OCI-LY1 (cell line): ENCODE measurements at regions not wholly inside any gene's neighbourhood (a gene's known extent, or its start where the extent isn't known, plus 50 kb on each side); places are given as distances from the start of the nearest gene placed in this dataset.

Experiments used
- H2AFZ ChIP-seq: fragments of 200-600 bp; sonication (generic), shearing (Covaris generic); 2 replicates; pipeline ENCODE4 v1.6.0; 2014; ENCODE audit warnings: antibody characterized with exemption, mild to moderate bottlenecking, low read length
- H3F3A ChIP-seq: fragments of 200-600 bp; sonication (generic), shearing (Covaris generic); 2 replicates; pipeline ENCODE4 v1.6.0; 2014; ENCODE audit warnings: mild to moderate bottlenecking, antibody characterized with exemption, low read length, moderate library complexity; ENCODE audit not compliant: insufficient read depth
- H3K27ac ChIP-seq: fragments of 200-600 bp; sonication (generic); 2 replicates; pipeline ENCODE4 v1.5.1; 2014; ENCODE audit warnings: low read length, mixed run types, mild to moderate bottlenecking, low read depth; ENCODE audit not compliant: poor library complexity, severe bottlenecking
- H3K27me3 ChIP-seq: fragments of 200-600 bp; sonication (generic); 2 replicates; pipeline ENCODE4 v1.6.0; 2014; ENCODE audit warnings: antibody characterized with exemption, mild to moderate bottlenecking, low read length, moderate library complexity; ENCODE audit not compliant: insufficient read depth
- H3K36me3 ChIP-seq: fragments of 200-600 bp; sonication (generic); 2 replicates; pipeline ENCODE4 v1.6.1; 2014; ENCODE audit warnings: mild to moderate bottlenecking, antibody characterized with exemption, low read length, moderate library complexity, mixed read lengths; ENCODE audit not compliant: insufficient read depth
- H3K4me1 ChIP-seq: fragments of 200-600 bp; sonication (generic); 2 replicates; pipeline ENCODE4 v1.5.1; 2014; ENCODE audit warnings: mild to moderate bottlenecking, low read length, moderate library complexity; ENCODE audit not compliant: insufficient read depth, severe bottlenecking
- H3K4me2 ChIP-seq: fragments of 200-600 bp; sonication (generic), shearing (Covaris generic); 2 replicates; pipeline ENCODE4 v1.6.1; 2014; ENCODE audit warnings: low read length
- H3K4me3 ChIP-seq: fragments of 200-600 bp; sonication (generic); 2 replicates; pipeline ENCODE4 v1.5.1; 2014; ENCODE audit warnings: low read length, low read depth, mild to moderate bottlenecking, mixed read lengths; ENCODE audit not compliant: poor library complexity, severe bottlenecking
- H3K79me2 ChIP-seq: fragments of 200-600 bp; shearing (Covaris generic); 2 replicates; pipeline ENCODE4 v1.6.1; 2016; ENCODE audit warnings: mixed run types, low read length, mixed read lengths; ENCODE audit not compliant: insufficient read depth
- H3K9ac ChIP-seq: fragments of 200-600 bp; sonication (generic), shearing (Covaris generic); 2 replicates; pipeline ENCODE4 v1.6.1; 2014; ENCODE audit warnings: mild to moderate bottlenecking, low read length, mixed read lengths
- H3K9me2 ChIP-seq: fragments of 200-600 bp; sonication (generic), shearing (Covaris generic); 2 replicates; pipeline ENCODE4 v1.6.1; 2014; ENCODE audit warnings: low read depth, mild to moderate bottlenecking, low read length, mixed read lengths
- H3K9me3 ChIP-seq: fragments of 200-600 bp; shearing (Covaris generic); 2 replicates; pipeline ENCODE4 v1.6.1; 2014; ENCODE audit warnings: low read length, mixed read lengths
- H4K20me1 ChIP-seq: fragments of 200-600 bp; sonication (generic), shearing (Covaris generic); 2 replicates; pipeline ENCODE4 v1.6.0; 2016; ENCODE audit warnings: mild to moderate bottlenecking, low read length; ENCODE audit not compliant: insufficient read depth
- CTCF ChIP-seq: fragments of 200-600 bp; sonication (generic), shearing (Covaris generic); IDR thresholded peaks from 2 replicates; pipeline ENCODE4 v1.5.1; 2017; ENCODE audit warnings: mild to moderate bottlenecking, antibody characterized with exemption, low read length, moderate library complexity, mixed read lengths
- EZH2 ChIP-seq: fragments of 200-600 bp; sonication (generic), shearing (Covaris generic); IDR thresholded peaks from 2 replicates; pipeline ENCODE4 v1.8.0; 2017; ENCODE audit warnings: borderline replicate concordance, mixed run types, mild to moderate bottlenecking, antibody characterized with exemption, low read length, moderate library complexity, mixed read lengths

GRCh38 chr13:55190996-55191395 is 1949.7 kb upstream of the PRR20A start:
- H3K9me2 ChIP-seq: no peaks in the 10 kb centered on the region
- no peaks in the 10 kb centered on the region for H3K4me1 ChIP-seq
- no peaks in the 10 kb centered on the region for H4K20me1 ChIP-seq
- TF ChIP-seq CTCF: no peak
- TF ChIP-seq EZH2: no peak
- no peak overlapping the region for H3K4me2 ChIP-seq
- H3K27ac ChIP-seq: no peak overlapping the region
- H3F3A ChIP-seq: no peaks in the 10 kb centered on the region
- H3K9ac ChIP-seq: no peak overlapping the region
- H3K27me3 ChIP-seq: no peaks in the 10 kb centered on the region
- H2AFZ ChIP-seq: no peak overlapping the region
- H3K79me2 ChIP-seq: no peaks in the 10 kb centered on the region
- no peak overlapping the region for H3K4me3 ChIP-seq
- no peaks in the 10 kb centered on the region for H3K9me3 ChIP-seq
- H3K36me3 ChIP-seq: no peaks in the 10 kb centered on the region

GRCh38 chr13:55199134-55199533 is 1941.6 kb upstream of the PRR20A start:
- Histone ChIP-seq H4K20me1 (no peaks in the 10 kb centered on the region), H3K4me3 (no peak overlapping the region), H3K36me3 (no peaks in the 10 kb centered on the region)

GRCh38 chr13:55214841-55215345 is 1925.8 kb upstream of the PRR20A start:
- Histone ChIP-seq H3K79me2 (no peaks in the 10 kb centered on the region), H3K9me2 (no peaks in the 10 kb centered on the region), H3K36me3 (no peaks in the 10 kb centered on the region), H3K27me3 (no peaks in the 10 kb centered on the region), H3K27ac (no peak overlapping the region), H3K9ac (no peak overlapping the region), H3K4me1 (no peaks in the 10 kb centered on the region), H2AFZ (no peak overlapping the region), H3K9me3 (no peaks in the 10 kb centered on the region), H3F3A (no peaks in the 10 kb centered on the region), H3K4me3 (no peak overlapping the region), H4K20me1 (no peaks in the 10 kb centered on the region), H3K4me2 (no peak overlapping the region)
- TF ChIP-seq CTCF (no peak), EZH2 (no peak)

More at GRCh38 chr13:55199134-55199533, 1941.6 kb upstream of the PRR20A start:
- no peak overlapping the region for H2AFZ ChIP-seq
- no peaks in the 10 kb centered on the region; the same call in 1 of the 2 replicates for H3K9me2 ChIP-seq
- no peaks in the 10 kb centered on the region for H3K27me3 ChIP-seq
- no peaks in the 10 kb centered on the region for H3K79me2 ChIP-seq
- H3K4me1 ChIP-seq: no peaks in the 10 kb centered on the region
- no peak overlapping the region for H3K27ac ChIP-seq
- H3K9ac ChIP-seq: no peak overlapping the region
- no peak; the same call in 1 of the 2 replicates for TF ChIP-seq CTCF
- TF ChIP-seq EZH2: no peak
- H3F3A ChIP-seq: no peaks in the 10 kb centered on the region
- no peak overlapping the region for H3K4me2 ChIP-seq
- H3K9me3 ChIP-seq: no peaks in the 10 kb centered on the region
